K562 (cell line): ENCODE measurements at regions not wholly inside any gene's neighbourhood (a gene's known extent, or its start where the extent isn't known, plus 50 kb on each side); places are given as distances from the start of the nearest gene placed in this dataset.

ENCODE experiments used
- JUNB ChIP-seq: fragments of 450-650 bp; formaldehyde crosslinking; conservative IDR thresholded peaks from 2 replicates; pipeline ENCODE4 v1.4.0; 2020; ENCODE audit warnings: mild to moderate bottlenecking
- MEF2A ChIP-seq: IDR thresholded peaks from 2 replicates; pipeline ENCODE4 v1.6.1; 2011; ENCODE audit warnings: low read depth, mild to moderate bottlenecking, low read length, moderate library complexity; ENCODE audit not compliant: control insufficient read depth
- MTA2 ChIP-seq: fragments of 450-650 bp; IDR thresholded peaks from 2 replicates; pipeline ENCODE4 v1.6.1; 2016; ENCODE audit warnings: low read depth
- TAF9B ChIP-seq: fragments of 450-650 bp; IDR thresholded peaks from 2 replicates; pipeline ENCODE4 v1.6.1; 2018; ENCODE audit warnings: mild to moderate bottlenecking; ENCODE audit not compliant: partially characterized antibody
- TBP ChIP-seq: optimal IDR thresholded peaks from 2 replicates; pipeline ENCODE3; 2011; ENCODE audit warnings: low read depth, low read length, improper control_type of control experiment
- TEAD2 ChIP-seq: fragments of 450-650 bp; IDR thresholded peaks from 2 replicates; pipeline ENCODE4 v1.6.1; 2016; ENCODE audit warnings: missing genetic modification characterization, control low read depth, missing compliant biosample characterization
- YY1 ChIP-seq, 3 experiments: IDR thresholded peaks; 2 replicates each; pipeline ENCODE4 v1.6.1; 2011; ENCODE audit warnings: low read length in 2 of 3, mild to moderate bottlenecking in 2 of 3, moderate library complexity in 2 of 3, borderline replicate concordance in 1 of 3, control low read depth in 1 of 3, low read depth in 1 of 3; ENCODE audit not compliant: insufficient read depth in 3 of 3, insufficient replicate concordance in 2 of 3, control insufficient read depth in 1 of 3, insufficient read length in 1 of 3; ENCODE audit errors: extremely low read depth in 1 of 3
- TF ChIP-seq, protein P1 (sequence below): fragments of 250-450 bp; sonication (Bioruptor Pico); IDR thresholded peaks from 2 replicates; pipeline ENCODE4 v1.8.0; 2021; ENCODE audit warnings: moderate library complexity, mild to moderate bottlenecking, inconsistent platforms
- TF ChIP-seq, protein P2 (sequence below), 2 experiments: fragments of 450-650 bp in 1 of 2; sonication (generic) in 1 of 2; formaldehyde crosslinking in 1 of 2; IDR thresholded peaks in 1 of 2; conservative IDR thresholded peaks in 1 of 2; 2 replicates each; pipeline versions ENCODE4 v1.6.1 to v1.8.1; 2016 to 2023; ENCODE audit warnings: mild to moderate bottlenecking in 2 of 2, moderate library complexity in 2 of 2, inconsistent platforms in 1 of 2, missing genetic modification reagents in 1 of 2
- TF ChIP-seq, protein P3 (sequence below): fragments of 250-450 bp; sonication (Bioruptor Pico); IDR thresholded peaks from 2 replicates; pipeline ENCODE4 v1.4.0; 2020
- TF ChIP-seq, protein P4 (sequence below): fragments of 450-650 bp; IDR thresholded peaks from 2 replicates; pipeline ENCODE4 v1.7.1; 2018; ENCODE audit warnings: mild to moderate bottlenecking, low read depth; ENCODE audit not compliant: partially characterized antibody
- TF ChIP-seq, protein P5 (sequence below): fragments of 450-650 bp; IDR thresholded peaks from 2 replicates; pipeline ENCODE4 v1.6.1; 2017; ENCODE audit warnings: antibody characterized with exemption, mild to moderate bottlenecking

DNA sequence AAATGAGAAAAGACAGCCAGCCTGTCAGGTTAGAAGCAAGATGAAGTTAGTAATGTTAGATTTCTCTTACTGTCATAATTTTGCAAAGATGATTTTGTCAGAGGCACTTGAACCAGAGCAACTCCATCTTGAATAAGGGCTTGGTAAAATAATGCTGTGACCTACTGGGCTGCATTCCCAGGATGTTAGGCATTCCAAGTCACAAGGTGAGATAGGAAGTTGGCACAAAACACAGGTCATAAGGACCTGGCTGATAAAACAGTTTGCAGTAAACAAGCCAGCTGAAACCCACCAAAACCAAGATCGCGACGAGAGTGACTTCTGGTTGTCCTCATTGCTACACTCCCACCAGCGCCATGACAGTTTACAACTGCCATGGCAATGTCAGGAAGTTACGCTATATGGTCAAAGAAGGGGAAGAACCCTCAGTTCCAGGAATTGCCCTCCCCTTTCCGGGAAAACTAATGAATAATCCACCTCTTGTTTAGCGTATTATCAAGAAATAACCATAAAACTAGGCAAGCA lies 1313.5 kb upstream of the TMEM132C start (continued):
- TF ChIP-seq, protein P1, sequence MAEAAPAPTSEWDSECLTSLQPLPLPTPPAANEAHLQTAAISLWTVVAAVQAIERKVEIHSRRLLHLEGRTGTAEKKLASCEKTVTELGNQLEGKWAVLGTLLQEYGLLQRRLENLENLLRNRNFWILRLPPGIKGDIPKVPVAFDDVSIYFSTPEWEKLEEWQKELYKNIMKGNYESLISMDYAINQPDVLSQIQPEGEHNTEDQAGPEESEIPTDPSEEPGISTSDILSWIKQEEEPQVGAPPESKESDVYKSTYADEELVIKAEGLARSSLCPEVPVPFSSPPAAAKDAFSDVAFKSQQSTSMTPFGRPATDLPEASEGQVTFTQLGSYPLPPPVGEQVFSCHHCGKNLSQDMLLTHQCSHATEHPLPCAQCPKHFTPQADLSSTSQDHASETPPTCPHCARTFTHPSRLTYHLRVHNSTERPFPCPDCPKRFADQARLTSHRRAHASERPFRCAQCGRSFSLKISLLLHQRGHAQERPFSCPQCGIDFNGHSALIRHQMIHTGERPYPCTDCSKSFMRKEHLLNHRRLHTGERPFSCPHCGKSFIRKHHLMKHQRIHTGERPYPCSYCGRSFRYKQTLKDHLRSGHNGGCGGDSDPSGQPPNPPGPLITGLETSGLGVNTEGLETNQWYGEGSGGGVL (CRISPR knock-in tag): peak; percentile 50; the same call in 1 of the 2 replicates
- no peak for TF ChIP-seq JUNB
- peak in 2 of 3 experiments; percentile 43 to 86 for TF ChIP-seq YY1 (IDR thresholded peaks at IDR 0.05; ENCODE audit: borderline replicate concordance in 1 of 3, control insufficient read depth in 1 of 3, extremely low read depth in 1 of 3, insufficient read depth in 3 of 3, insufficient read length in 1 of 3, insufficient replicate concordance in 2 of 3, low read depth in 1 of 3, low read length in 2 of 3)
- TF ChIP-seq, protein P2, sequence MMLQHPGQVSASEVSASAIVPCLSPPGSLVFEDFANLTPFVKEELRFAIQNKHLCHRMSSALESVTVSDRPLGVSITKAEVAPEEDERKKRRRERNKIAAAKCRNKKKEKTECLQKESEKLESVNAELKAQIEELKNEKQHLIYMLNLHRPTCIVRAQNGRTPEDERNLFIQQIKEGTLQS (IDR thresholded peaks at IDR 0.05): no peak; the same call in 1 of the 2 replicates
- TF ChIP-seq, protein P2 (CRISPR knock-in tag; conservative IDR thresholded peaks at IDR 0.05): no peak
- TF ChIP-seq MTA2: no peak
- TF ChIP-seq MEF2A: no peak
- TF ChIP-seq, protein P3, sequence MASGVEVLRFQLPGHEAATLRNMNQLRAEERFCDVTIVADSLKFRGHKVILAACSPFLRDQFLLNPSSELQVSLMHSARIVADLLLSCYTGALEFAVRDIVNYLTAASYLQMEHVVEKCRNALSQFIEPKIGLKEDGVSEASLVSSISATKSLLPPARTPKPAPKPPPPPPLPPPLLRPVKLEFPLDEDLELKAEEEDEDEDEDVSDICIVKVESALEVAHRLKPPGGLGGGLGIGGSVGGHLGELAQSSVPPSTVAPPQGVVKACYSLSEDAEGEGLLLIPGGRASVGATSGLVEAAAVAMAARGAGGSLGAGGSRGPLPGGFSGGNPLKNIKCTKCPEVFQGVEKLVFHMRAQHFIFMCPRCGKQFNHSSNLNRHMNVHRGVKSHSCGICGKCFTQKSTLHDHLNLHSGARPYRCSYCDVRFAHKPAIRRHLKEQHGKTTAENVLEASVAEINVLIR (CRISPR knock-in tag): 0 out of 2 replicates have a peak, but pooled peaks have one; percentile 47
- no peak for TF ChIP-seq TAF9B
- TF ChIP-seq TEAD2: peak; percentile 83
- no peak for TF ChIP-seq TBP
- TF ChIP-seq, protein P4, sequence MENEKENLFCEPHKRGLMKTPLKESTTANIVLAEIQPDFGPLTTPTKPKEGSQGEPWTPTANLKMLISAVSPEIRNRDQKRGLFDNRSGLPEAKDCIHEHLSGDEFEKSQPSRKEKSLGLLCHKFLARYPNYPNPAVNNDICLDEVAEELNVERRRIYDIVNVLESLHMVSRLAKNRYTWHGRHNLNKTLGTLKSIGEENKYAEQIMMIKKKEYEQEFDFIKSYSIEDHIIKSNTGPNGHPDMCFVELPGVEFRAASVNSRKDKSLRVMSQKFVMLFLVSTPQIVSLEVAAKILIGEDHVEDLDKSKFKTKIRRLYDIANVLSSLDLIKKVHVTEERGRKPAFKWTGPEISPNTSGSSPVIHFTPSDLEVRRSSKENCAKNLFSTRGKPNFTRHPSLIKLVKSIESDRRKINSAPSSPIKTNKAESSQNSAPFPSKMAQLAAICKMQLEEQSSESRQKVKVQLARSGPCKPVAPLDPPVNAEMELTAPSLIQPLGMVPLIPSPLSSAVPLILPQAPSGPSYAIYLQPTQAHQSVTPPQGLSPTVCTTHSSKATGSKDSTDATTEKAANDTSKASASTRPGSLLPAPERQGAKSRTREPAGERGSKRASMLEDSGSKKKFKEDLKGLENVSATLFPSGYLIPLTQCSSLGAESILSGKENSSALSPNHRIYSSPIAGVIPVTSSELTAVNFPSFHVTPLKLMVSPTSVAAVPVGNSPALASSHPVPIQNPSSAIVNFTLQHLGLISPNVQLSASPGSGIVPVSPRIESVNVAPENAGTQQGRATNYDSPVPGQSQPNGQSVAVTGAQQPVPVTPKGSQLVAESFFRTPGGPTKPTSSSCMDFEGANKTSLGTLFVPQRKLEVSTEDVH: no peak
- TF ChIP-seq, protein P5, sequence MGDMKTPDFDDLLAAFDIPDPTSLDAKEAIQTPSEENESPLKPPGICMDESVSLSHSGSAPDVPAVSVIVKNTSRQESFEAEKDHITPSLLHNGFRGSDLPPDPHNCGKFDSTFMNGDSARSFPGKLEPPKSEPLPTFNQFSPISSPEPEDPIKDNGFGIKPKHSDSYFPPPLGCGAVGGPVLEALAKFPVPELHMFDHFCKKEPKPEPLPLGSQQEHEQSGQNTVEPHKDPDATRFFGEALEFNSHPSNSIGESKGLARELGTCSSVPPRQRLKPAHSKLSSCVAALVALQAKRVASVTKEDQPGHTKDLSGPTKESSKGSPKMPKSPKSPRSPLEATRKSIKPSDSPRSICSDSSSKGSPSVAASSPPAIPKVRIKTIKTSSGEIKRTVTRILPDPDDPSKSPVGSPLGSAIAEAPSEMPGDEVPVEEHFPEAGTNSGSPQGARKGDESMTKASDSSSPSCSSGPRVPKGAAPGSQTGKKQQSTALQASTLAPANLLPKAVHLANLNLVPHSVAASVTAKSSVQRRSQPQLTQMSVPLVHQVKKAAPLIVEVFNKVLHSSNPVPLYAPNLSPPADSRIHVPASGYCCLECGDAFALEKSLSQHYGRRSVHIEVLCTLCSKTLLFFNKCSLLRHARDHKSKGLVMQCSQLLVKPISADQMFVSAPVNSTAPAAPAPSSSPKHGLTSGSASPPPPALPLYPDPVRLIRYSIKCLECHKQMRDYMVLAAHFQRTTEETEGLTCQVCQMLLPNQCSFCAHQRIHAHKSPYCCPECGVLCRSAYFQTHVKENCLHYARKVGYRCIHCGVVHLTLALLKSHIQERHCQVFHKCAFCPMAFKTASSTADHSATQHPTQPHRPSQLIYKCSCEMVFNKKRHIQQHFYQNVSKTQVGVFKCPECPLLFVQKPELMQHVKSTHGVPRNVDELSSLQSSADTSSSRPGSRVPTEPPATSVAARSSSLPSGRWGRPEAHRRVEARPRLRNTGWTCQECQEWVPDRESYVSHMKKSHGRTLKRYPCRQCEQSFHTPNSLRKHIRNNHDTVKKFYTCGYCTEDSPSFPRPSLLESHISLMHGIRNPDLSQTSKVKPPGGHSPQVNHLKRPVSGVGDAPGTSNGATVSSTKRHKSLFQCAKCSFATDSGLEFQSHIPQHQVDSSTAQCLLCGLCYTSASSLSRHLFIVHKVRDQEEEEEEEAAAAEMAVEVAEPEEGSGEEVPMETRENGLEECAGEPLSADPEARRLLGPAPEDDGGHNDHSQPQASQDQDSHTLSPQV: peak; percentile 98
